Karpas-422 (cell line): ENCODE measurements at regions not wholly inside any gene's neighbourhood (a gene's known extent, or its start where the extent isn't known, plus 50 kb on each side); places are given as distances from the start of the nearest gene placed in this dataset.
"Not testable (repeated sequence)": the region's sequence is repeated elsewhere in the genome, so short reads cannot be mapped to it uniquely, and the experiment has no call there.

Source experiments
- DNase-seq: peaks from one replicate; pipeline ENCODE4 v3.0.0-alpha.2; 2015
- H2AFZ ChIP-seq: fragments of 200-600 bp; sonication (generic); 2 replicates; pipeline ENCODE4 v1.6.1; 2014; ENCODE audit warnings: antibody characterized with exemption, low read length, mixed read lengths
- H3K27ac ChIP-seq: fragments of 200-600 bp; sonication (generic); 2 replicates; pipeline ENCODE4 v1.5.1; 2014; ENCODE audit warnings: mild to moderate bottlenecking, low read length, moderate library complexity
- H3K27me3 ChIP-seq: fragments of 200-600 bp; sonication (generic); 2 replicates; pipeline ENCODE4 v1.6.1; 2014; ENCODE audit warnings: low read length, mixed read lengths
- H3K36me3 ChIP-seq: fragments of 200-600 bp; sonication (generic); 2 replicates; pipeline ENCODE4 v1.6.1; 2014; ENCODE audit warnings: low read length, mixed read lengths; ENCODE audit not compliant: insufficient read depth
- H3K4me1 ChIP-seq: fragments of 200-600 bp; sonication (generic); 2 replicates; pipeline ENCODE4 v1.6.1; 2014; ENCODE audit warnings: mild to moderate bottlenecking, low read length, mixed read lengths
- H3K4me2 ChIP-seq: fragments of 200-600 bp; sonication (generic); 2 replicates; pipeline ENCODE4 v1.6.1; 2014; ENCODE audit warnings: low read length, low read depth, mild to moderate bottlenecking; ENCODE audit not compliant: poor library complexity, severe bottlenecking
- H3K4me3 ChIP-seq: fragments of 200-600 bp; sonication (generic); 2 replicates; pipeline ENCODE4 v1.5.1; 2014; ENCODE audit warnings: mild to moderate bottlenecking, antibody characterized with exemption, low read length, mixed read lengths
- H3K79me2 ChIP-seq: fragments of 200-600 bp; sonication (generic); 2 replicates; pipeline ENCODE4 v1.6.1; 2014; ENCODE audit warnings: mild to moderate bottlenecking, low read length, mixed read lengths
- H3K9ac ChIP-seq: fragments of 200-600 bp; sonication (generic); 2 replicates; pipeline ENCODE4 v1.6.0; 2014; ENCODE audit warnings: low read length
- H3K9me2 ChIP-seq: fragments of 200-600 bp; sonication (generic), shearing (Covaris generic); replicated peaks from 2 replicates; pipeline ENCODE4 v1.6.0; 2014; ENCODE audit warnings: mild to moderate bottlenecking, low read length, moderate library complexity; ENCODE audit not compliant: insufficient read depth
- H3K9me3 ChIP-seq: fragments of 300-700, 200-600 bp; sonication (generic); 2 replicates; pipeline ENCODE4 v1.6.1; 2014; ENCODE audit warnings: low read length, mixed read lengths
- H4K20me1 ChIP-seq: fragments of 200-600 bp; sonication (generic); 2 replicates; pipeline ENCODE4 v1.6.1; 2014; ENCODE audit warnings: mild to moderate bottlenecking, antibody characterized with exemption, low read length, low read depth; ENCODE audit not compliant: insufficient read depth

DNA sequence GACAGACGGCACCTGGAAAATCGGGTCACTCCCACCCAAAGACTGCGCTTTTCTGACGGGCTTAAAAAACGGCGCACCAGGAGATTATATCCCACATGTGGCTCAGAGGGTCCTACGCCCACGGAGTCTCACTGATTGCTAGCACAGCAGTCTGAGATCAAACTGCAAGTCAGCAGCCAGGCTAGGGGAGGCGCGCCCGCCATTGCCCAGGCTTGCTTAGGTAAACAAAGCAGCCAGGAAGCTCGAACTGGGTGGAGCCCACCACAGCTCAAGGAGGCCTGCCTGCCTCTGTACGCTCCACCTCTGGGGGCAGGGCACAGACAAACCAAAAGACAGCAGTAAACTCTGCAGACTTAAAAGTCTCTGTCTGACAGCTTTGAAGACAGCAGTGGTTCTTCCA is 909.4 kb downstream of the SORCS3 start:
- not testable (repeated sequence) for H3K79me2 ChIP-seq, H2AFZ ChIP-seq, H3K27ac ChIP-seq, H3K9me3 ChIP-seq, H3K4me1 ChIP-seq, H3K9me2 ChIP-seq, H3K9ac ChIP-seq, H3K36me3 ChIP-seq, DNase-seq, H4K20me1 ChIP-seq, H3K4me3 ChIP-seq, H3K27me3 ChIP-seq, H3K4me2 ChIP-seq

DNA sequence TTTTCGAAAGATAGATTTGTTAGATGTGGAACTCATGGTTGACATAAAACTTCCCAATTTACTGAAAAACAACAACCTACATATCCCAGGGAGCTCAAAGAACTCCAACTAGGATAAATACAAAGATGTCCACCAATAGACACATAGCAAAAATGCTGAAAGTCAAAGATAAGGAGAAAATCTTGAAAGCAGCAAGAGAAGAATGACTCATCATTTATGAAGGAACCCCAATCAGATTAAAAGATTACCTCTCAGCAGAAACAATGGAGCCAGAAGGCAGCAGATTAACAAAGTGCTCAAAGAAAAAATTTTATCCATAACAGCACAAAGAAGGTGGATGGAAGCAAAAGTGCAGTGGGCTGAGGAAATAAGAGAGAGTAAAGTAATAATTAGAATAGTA is 908.6 kb downstream of the SORCS3 start:
- no peaks in the 10 kb centered on the region; the same call in 1 of the 2 replicates for H3K9me3 ChIP-seq

DNA sequence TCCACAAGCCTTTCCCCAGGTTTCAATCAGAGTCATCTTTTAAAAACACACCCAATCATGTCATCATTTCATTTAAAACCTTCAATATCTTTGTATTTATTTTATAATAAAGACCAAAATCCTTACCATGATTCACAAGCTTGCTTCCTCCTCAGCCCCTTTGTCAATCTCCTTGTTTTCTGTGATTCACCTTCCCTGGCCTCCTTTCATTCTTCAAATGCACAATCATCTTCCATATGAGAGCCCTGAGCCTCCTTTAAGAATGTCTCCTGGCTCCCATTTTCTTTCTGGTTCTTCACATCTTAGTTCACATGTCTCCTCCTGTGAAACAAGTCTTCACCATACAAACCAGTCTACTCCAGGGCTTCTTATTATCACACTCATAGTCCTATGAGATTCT is 904.0 kb downstream of the SORCS3 start:
- no peaks in the 10 kb centered on the region for H3K36me3 ChIP-seq
- H3K4me3 ChIP-seq = no peak overlapping the region
- no peaks in the 10 kb centered on the region; the same call in 1 of the 2 replicates for H3K9me3 ChIP-seq
- H3K79me2 ChIP-seq = no peaks in the 10 kb centered on the region
- H2AFZ ChIP-seq = no peak overlapping the region
- peaks cover 40% of the 10 kb centered on the region for H3K4me1 ChIP-seq
- no peaks in the 10 kb centered on the region for H3K27me3 ChIP-seq
- no peaks in the 10 kb centered on the region for H3K9me2 ChIP-seq
- no peak overlapping the region for H3K4me2 ChIP-seq
- H4K20me1 ChIP-seq = no peaks in the 10 kb centered on the region
- H3K27ac ChIP-seq = no peak overlapping the region
- DNase-seq = no peak
- H3K9ac ChIP-seq = no peak overlapping the region

More for the DNA sequence above, 908.6 kb downstream of the SORCS3 start:
- Histone ChIP-seq H3K9ac (no peak overlapping the region), H2AFZ (no peak overlapping the region), H3K27me3 (no peaks in the 10 kb centered on the region), H3K4me3 (no peak overlapping the region), H3K4me2 (no peak overlapping the region), H4K20me1 (no peaks in the 10 kb centered on the region), H3K79me2 (no peaks in the 10 kb centered on the region), H3K27ac (no peak overlapping the region), H3K4me1 (no peaks in the 10 kb centered on the region), H3K9me2 (no peaks in the 10 kb centered on the region), H3K36me3 (no peaks in the 10 kb centered on the region)
- no peak for DNase-seq

DNA sequence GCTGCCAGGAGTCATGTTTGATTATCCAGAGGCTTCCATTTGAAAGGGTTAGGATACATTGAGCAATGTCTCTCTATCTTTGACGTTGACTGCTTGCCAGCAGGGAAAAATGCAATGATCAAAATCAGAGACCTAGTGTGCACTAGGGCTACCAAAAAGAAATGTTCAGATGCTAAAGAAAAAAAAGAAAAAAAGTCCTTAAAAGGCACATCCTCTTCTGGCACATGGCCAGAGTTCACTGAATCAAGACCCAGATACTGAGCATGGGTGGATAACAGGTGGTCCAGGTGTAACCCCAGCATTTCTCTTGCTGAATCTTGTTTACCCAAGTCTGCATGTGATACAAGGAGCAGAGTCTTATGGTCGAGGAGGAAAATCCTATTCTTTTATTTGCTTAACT is 899.3 kb downstream of the SORCS3 start:
- no peak overlapping the region for H3K4me3 ChIP-seq
- H3K79me2 ChIP-seq = no peaks in the 10 kb centered on the region
- no peaks in the 10 kb centered on the region for H3K27me3 ChIP-seq
- no peak overlapping the region for H2AFZ ChIP-seq
- peak overlapping the region; percentile 24 for H3K4me2 ChIP-seq
- H3K27ac ChIP-seq = peak overlapping the region; percentile 86
- peak; percentile 64 for DNase-seq
- no peaks in the 10 kb centered on the region for H3K9me3 ChIP-seq
- H3K4me1 ChIP-seq = peaks cover 74% of the 10 kb centered on the region
- H3K9ac ChIP-seq = no peak overlapping the region
- H3K9me2 ChIP-seq = 0 out of 2 replicates have a peak, but pooled peaks cover 3% of the 10 kb centered on the region
- H3K36me3 ChIP-seq = no peaks in the 10 kb centered on the region
- no peaks in the 10 kb centered on the region for H4K20me1 ChIP-seq

DNA sequence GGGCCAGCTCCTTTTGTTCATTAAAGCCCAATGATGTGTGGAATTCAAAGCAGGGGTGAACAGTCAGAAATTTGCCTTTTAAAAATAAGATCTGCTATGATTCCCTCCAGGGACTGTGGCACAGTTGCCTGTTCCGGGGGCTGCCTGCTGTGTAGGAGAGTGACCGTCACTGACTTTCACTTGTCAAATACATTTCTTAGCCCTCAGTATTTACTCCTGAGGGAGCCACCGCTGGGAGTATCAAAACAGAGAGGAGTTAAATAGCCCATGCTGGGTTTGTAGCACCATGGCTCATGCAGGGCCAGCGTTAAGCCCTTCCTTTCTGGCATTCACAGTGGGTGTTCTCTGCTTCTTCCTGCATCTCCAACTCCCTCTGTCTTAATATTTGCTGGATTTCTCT is 897.8 kb downstream of the SORCS3 start:
- peak; percentile 81 for DNase-seq
- H3K4me1 ChIP-seq = peaks cover 72% of the 10 kb centered on the region
- H3K79me2 ChIP-seq = no peaks in the 10 kb centered on the region
- peak overlapping the region; percentile 86 for H3K27ac ChIP-seq
- H3K9me2 ChIP-seq = 0 out of 2 replicates have a peak, but pooled peaks cover 3% of the 10 kb centered on the region
- no peak overlapping the region for H2AFZ ChIP-seq
- no peaks in the 10 kb centered on the region for H4K20me1 ChIP-seq
- H3K27me3 ChIP-seq = no peaks in the 10 kb centered on the region
- H3K36me3 ChIP-seq = no peaks in the 10 kb centered on the region
- no peaks in the 10 kb centered on the region for H3K9me3 ChIP-seq
- H3K4me2 ChIP-seq = peak overlapping the region; percentile 40
- H3K4me3 ChIP-seq = peak overlapping the region; percentile 22
- peak overlapping the region; percentile 37; the same call in 1 of the 2 replicates for H3K9ac ChIP-seq

DNA sequence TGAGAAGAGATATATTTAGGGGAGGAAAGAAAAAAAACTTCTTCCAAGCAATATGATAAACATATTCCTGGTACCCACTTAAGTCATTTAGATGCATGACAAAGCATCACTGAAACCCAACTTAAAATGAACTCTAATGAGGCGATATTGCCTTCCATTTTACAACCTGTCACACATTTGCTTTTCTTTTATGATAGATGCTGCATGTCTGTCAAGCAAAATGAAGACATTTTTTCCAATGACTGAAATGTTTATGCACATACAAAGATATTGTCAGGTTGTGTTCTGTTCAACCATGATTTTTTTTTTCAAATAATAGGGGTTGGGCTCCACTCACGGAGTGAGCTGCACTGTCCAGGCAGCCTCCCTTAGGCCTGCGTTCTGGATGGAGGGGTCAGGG is 894.4 kb downstream of the SORCS3 start:
- peaks cover 38% of the 10 kb centered on the region for H3K4me1 ChIP-seq
- 0 out of 2 replicates have a peak, but pooled peaks cover 3% of the 10 kb centered on the region for H3K9me2 ChIP-seq
- no peaks in the 10 kb centered on the region for H3K79me2 ChIP-seq
- H2AFZ ChIP-seq = no peak overlapping the region
- H3K36me3 ChIP-seq = no peaks in the 10 kb centered on the region
- H3K4me3 ChIP-seq = no peak overlapping the region
- H3K9me3 ChIP-seq = peaks cover 8% of the 10 kb centered on the region
- no peak for DNase-seq
- no peaks in the 10 kb centered on the region for H4K20me1 ChIP-seq
- no peak overlapping the region for H3K9ac ChIP-seq
- no peak overlapping the region for H3K4me2 ChIP-seq
- no peaks in the 10 kb centered on the region for H3K27me3 ChIP-seq
- H3K27ac ChIP-seq = no peak overlapping the region

DNA sequence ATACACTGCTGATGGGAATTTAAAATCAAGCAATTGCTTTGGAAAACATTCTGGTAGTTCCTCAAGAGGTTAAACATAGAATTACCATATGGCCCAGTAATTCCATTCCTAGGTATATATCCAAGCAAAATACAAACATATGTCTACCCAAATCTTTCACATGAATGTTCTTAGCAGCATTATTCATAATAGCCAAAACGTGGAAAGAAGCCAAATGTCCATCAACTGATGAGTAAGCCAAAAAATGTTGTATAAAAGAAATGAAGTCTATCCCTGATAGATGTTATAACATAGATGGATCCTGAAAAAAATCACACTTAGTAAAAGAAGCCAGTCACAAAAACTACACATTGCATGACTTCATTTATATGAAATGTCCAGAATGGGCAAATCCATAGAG is 893.0 kb downstream of the SORCS3 start:
- no peak overlapping the region for H3K27ac ChIP-seq
- no peaks in the 10 kb centered on the region for H4K20me1 ChIP-seq
- 0 out of 2 replicates have a peak, but pooled peaks cover 3% of the 10 kb centered on the region for H3K9me2 ChIP-seq
- H3K79me2 ChIP-seq = no peaks in the 10 kb centered on the region
- H3K9me3 ChIP-seq = peaks cover 8% of the 10 kb centered on the region
- no peaks in the 10 kb centered on the region for H3K27me3 ChIP-seq
- no peak overlapping the region for H3K4me2 ChIP-seq
- H3K4me3 ChIP-seq = no peak overlapping the region
- no peak for DNase-seq
- no peak overlapping the region for H3K9ac ChIP-seq
- no peak overlapping the region for H2AFZ ChIP-seq
- peaks cover 24% of the 10 kb centered on the region for H3K4me1 ChIP-seq
- H3K36me3 ChIP-seq = no peaks in the 10 kb centered on the region

DNA sequence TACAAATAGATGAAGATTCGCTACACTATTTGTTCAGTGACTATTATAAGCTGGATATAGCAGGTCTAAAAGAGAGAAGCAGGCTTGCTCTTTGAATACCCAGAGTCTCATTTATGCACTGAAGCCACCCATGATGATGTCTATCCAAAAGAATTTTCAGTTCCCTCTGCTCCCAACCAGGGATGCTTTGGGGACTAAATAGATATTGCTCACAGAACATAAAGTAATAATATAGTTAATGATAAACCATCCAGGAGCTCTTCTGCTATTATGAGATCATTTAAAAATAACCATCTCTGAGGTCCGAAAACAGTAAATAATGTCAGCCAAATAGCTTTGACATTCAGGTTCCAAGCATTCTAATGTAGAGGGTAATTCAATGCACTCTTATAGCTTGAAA is 875.4 kb downstream of the SORCS3 start:
- Histone ChIP-seq H3K36me3 (no peaks in the 10 kb centered on the region), H3K4me1 (no peaks in the 10 kb centered on the region), H3K27ac (no peak overlapping the region), H3K4me2 (no peak overlapping the region), H3K27me3 (no peaks in the 10 kb centered on the region), H4K20me1 (no peaks in the 10 kb centered on the region), H3K9me3 (peaks cover 4% of the 10 kb centered on the region), H3K79me2 (no peaks in the 10 kb centered on the region), H3K4me3 (no peak overlapping the region), H3K9ac (no peak overlapping the region), H2AFZ (no peak overlapping the region), H3K9me2 (no peaks in the 10 kb centered on the region)
- no peak for DNase-seq

DNA sequence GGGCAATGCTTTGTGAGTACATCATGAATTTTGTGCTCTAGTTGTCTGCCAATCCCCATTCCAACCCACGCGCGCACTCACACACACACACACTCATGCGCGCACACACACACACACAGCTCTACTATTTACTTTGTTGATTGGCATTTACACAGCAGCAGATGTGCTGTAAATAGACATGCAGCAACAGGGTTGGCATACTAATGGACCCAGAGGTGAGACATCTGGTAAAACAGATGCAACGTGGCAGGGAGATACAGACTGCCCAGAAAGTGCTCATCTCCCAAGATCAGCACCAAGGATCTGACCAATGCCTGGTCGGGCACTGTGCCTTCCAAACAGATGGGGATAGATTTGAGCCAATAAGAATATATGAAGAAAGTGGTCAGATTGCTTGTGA is 873.0 kb downstream of the SORCS3 start:
- Histone ChIP-seq H3K9me2 (no peaks in the 10 kb centered on the region), H3K4me2 (no peak overlapping the region), H2AFZ (no peak overlapping the region), H3K79me2 (no peaks in the 10 kb centered on the region), H3K27me3 (no peaks in the 10 kb centered on the region), H3K4me1 (no peaks in the 10 kb centered on the region), H3K9ac (no peak overlapping the region), H3K9me3 (no peaks in the 10 kb centered on the region), H3K27ac (no peak overlapping the region), H3K4me3 (no peak overlapping the region), H3K36me3 (no peaks in the 10 kb centered on the region), H4K20me1 (no peaks in the 10 kb centered on the region)
- DNase-seq = no peak
